Adrenal gland (tissue), 5 donors: ENCODE measurements at regions not wholly inside any gene's neighbourhood (a gene's known extent, or its start where the extent isn't known, plus 50 kb on each side); places are given as distances from the start of the nearest gene placed in this dataset.

Experiments used
- CTCF ChIP-seq, 6 experiments: fragments of 450-650 bp in 4 of 6; fragments of 200-600 bp in 2 of 6; sonication (generic) in 1 of 6; IDR thresholded peaks; 1 replicate in 5 of 6; 2 replicates in 1 of 6; pipeline versions ENCODE4 v1.5.1 to v1.8.0; 2016 to 2021; ENCODE audit warnings: antibody characterized with exemption in 6 of 6, mild to moderate bottlenecking in 2 of 6, moderate library complexity in 1 of 6
- POLR2A ChIP-seq, 2 donors: fragments of 450-650 bp; IDR thresholded peaks; one replicate each; pipeline ENCODE4 v1.6.1; 2017; ENCODE audit warnings: antibody characterized with exemption in 2 of 2, mild to moderate bottlenecking in 2 of 2, moderate library complexity in 1 of 2
- donor health status: DM: no; HTN: no; CAD: no.

- no peak for TF ChIP-seq CTCF (IDR thresholded peaks at IDR 0.05)
- no peak for TF ChIP-seq POLR2A (IDR thresholded peaks at IDR 0.05)
Measured at GRCh38 chr5:3475674-3476073, 120.0 kb upstream of the IRX1 start.
